ENCODE measurements at regions not wholly inside any gene's neighbourhood (a gene's known extent, or its start where the extent isn't known, plus 50 kb on each side); places are given as distances from the start of the nearest gene placed in this dataset.

DNA sequence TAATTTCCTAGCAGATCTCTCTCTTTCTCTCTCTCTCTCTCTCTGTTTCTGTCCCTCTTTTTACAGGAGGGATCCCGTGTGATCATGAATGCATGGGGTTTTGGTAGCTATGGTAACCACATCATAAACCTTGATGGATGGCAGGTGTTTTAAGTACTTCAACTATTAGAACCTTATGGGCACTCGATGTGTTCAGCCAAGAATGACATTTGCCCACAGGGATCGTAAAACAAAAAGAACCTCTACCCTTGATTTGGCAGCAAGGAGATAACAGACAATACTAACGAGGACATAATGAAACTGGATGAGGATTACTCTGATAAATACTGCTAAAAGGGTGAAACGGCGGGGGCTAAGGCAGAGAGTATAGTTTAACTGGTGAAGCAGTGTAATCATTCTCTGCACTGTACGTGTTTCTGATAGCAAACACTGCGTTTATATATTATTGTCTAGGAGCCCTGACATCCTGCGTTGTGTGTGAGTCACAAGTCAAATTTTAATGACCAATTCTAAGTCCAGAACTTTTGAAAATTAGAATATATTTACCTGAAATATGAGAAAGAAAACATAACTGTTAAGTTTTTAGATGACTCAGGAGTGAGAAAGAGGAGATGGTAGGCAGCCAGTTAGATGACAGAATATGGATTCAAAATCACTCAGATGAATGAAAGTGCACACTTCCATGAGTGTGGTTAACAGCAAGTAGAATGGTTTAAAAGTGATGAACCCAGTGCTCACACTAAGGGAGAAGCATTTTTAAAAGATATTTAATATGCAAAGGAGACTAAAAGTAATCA lies 80.3 kb downstream of the OTOL1 start:
- 59 to 76% methylated on average over 9 of the region's 9 CpGs for WGBS, 2 donors
- no peak overlapping the region for H3K4me3 ChIP-seq
- no peaks in the 10 kb centered on the region for H3K27me3 ChIP-seq (ENCODE audit: control insufficient read depth in 3 of 3, insufficient read depth in 3 of 3, low read length in 2 of 3)
- no peak overlapping the region for H3K27ac ChIP-seq (ENCODE audit: low read depth in 1 of 2, low read length in 1 of 2)
- DNase-seq (no peak), ATAC-seq (ENCODE audit: insufficient read depth, low FRiP score) (no peak)
- no peaks in the 10 kb centered on the region for H3K9me3 ChIP-seq (ENCODE audit: control insufficient read depth in 4 of 4, insufficient read depth in 3 of 4, low read length in 3 of 4)
- no peaks in the 10 kb centered on the region for H3K36me3 ChIP-seq (ENCODE audit: control insufficient read depth in 4 of 4, insufficient read depth in 4 of 4, low read length in 4 of 4)
- TF ChIP-seq, protein P1, sequence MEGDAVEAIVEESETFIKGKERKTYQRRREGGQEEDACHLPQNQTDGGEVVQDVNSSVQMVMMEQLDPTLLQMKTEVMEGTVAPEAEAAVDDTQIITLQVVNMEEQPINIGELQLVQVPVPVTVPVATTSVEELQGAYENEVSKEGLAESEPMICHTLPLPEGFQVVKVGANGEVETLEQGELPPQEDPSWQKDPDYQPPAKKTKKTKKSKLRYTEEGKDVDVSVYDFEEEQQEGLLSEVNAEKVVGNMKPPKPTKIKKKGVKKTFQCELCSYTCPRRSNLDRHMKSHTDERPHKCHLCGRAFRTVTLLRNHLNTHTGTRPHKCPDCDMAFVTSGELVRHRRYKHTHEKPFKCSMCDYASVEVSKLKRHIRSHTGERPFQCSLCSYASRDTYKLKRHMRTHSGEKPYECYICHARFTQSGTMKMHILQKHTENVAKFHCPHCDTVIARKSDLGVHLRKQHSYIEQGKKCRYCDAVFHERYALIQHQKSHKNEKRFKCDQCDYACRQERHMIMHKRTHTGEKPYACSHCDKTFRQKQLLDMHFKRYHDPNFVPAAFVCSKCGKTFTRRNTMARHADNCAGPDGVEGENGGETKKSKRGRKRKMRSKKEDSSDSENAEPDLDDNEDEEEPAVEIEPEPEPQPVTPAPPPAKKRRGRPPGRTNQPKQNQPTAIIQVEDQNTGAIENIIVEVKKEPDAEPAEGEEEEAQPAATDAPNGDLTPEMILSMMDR (IDR thresholded peaks at IDR 0.05; ENCODE audit: control extremely low read depth, extremely low read depth) = no peak
- H3K4me1 ChIP-seq (ENCODE audit: control insufficient read depth in 5 of 5, insufficient read depth in 5 of 5, low read length in 5 of 5) = no peaks in the 10 kb centered on the region
- H3K9ac ChIP-seq (ENCODE audit: insufficient read depth in 1 of 2, low read length in 2 of 2) = no peak overlapping the region

DNA sequence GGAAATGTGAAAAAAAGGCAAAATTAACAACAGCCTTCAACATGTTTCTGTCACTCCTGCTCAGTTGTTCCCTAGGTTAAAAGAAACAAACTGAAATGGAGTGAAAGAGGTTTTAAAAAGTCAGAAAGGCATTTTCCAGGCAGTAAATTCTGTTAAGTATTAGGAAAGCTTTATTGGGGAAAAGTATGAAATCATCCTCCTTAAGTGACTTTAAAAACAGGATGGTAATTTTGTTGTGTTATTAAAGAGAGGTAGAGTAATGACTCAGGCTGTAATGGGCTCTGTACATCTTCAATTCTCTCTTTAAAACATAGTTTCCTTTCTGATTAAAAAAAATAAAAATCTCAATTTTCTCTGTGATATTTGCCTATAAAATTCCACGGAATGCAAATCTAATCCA lies 81.1 kb downstream of the OTOL1 start:
- DNase-seq (no peak), ATAC-seq (ENCODE audit: insufficient read depth, low FRiP score) (no peak)
- Histone ChIP-seq H3K4me1 (ENCODE audit: control insufficient read depth in 5 of 5, insufficient read depth in 5 of 5, low read length in 5 of 5) (no peaks in the 10 kb centered on the region), H3K27me3 (ENCODE audit: control insufficient read depth in 3 of 3, insufficient read depth in 3 of 3, low read length in 2 of 3) (no peaks in the 10 kb centered on the region), H3K27ac (ENCODE audit: low read depth in 1 of 2, low read length in 1 of 2) (no peak overlapping the region), H3K4me3 (no peak overlapping the region), H3K9ac (ENCODE audit: insufficient read depth in 1 of 2, low read length in 2 of 2) (no peak overlapping the region), H3K36me3 (ENCODE audit: control insufficient read depth in 4 of 4, insufficient read depth in 4 of 4, low read length in 4 of 4) (no peaks in the 10 kb centered on the region), H3K9me3 (ENCODE audit: control insufficient read depth in 4 of 4, insufficient read depth in 3 of 4, low read length in 3 of 4) (no peaks in the 10 kb centered on the region)
- 54 to 97% methylated on average over 1 of the region's 1 CpG for WGBS, 2 donors
- TF ChIP-seq, protein P1 (IDR thresholded peaks at IDR 0.05; ENCODE audit: control extremely low read depth, extremely low read depth) = no peak

DNA sequence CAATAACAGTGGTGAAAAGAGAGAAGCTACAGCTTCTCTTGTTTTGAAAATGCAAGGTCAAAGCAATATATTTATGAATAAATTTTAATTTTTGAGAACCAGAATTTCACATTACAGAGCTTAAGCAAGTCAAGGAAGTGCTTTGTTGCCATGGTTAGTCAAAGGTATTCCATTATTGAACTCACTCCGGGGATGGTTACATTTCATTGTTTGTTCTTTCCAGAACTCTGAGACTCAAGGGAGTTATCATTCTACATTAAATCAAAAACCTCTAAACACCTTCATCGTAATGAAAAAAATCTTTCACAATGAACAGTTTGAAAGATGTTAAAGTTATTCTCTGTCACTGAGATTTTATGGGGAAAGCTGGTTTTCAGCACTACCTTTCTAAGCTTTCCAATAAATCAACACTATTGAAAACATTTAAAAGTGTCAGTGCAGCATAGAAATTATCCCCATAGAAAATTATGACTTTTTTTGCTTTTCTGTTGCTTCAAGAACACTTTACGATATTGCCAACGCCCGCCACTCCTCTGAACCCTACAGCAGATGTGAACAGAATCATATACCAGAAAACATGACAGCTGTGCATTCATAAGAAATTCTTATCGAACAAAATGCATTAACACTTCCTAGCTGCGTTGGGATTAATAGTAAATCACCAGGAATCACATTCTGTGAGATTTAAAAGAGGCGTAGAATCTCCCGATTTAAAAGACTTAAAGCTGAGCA lies 83.0 kb downstream of the OTOL1 start:
- ATAC-seq (ENCODE audit: insufficient read depth, low FRiP score) (no peak), DNase-seq (no peak)
- no peaks in the 10 kb centered on the region for H3K27me3 ChIP-seq (ENCODE audit: control insufficient read depth in 3 of 3, insufficient read depth in 3 of 3, low read length in 2 of 3)
- no peak overlapping the region for H3K4me3 ChIP-seq
- H3K9me3 ChIP-seq (ENCODE audit: control insufficient read depth in 4 of 4, insufficient read depth in 3 of 4, low read length in 3 of 4) = no peaks in the 10 kb centered on the region
- no peak overlapping the region for H3K27ac ChIP-seq (ENCODE audit: low read depth in 1 of 2, low read length in 1 of 2)
- TF ChIP-seq, protein P1 (IDR thresholded peaks at IDR 0.05; ENCODE audit: control extremely low read depth, extremely low read depth) = no peak
- 88 to 92% methylated on average over 9 of the region's 9 CpGs for WGBS, 2 donors
- no peak overlapping the region for H3K9ac ChIP-seq (ENCODE audit: insufficient read depth in 1 of 2, low read length in 2 of 2)
- no peaks in the 10 kb centered on the region for H3K4me1 ChIP-seq (ENCODE audit: control insufficient read depth in 5 of 5, insufficient read depth in 5 of 5, low read length in 5 of 5)
- H3K36me3 ChIP-seq (ENCODE audit: control insufficient read depth in 4 of 4, insufficient read depth in 4 of 4, low read length in 4 of 4) = no peaks in the 10 kb centered on the region
